Neural cell (in vitro differentiated cells): ENCODE measurements at regions not wholly inside any gene's neighbourhood (a gene's known extent, or its start where the extent isn't known, plus 50 kb on each side); places are given as distances from the start of the nearest gene placed in this dataset.

Experiments used
- H2AFZ ChIP-seq: fragments of 200-600, 300-800 bp; sonication (generic), shearing (Covaris generic); 2 replicates; pipeline ENCODE4 v1.6.0; 2014; ENCODE audit warnings: low read depth, mild to moderate bottlenecking, antibody characterized with exemption, low read length, moderate library complexity
- H3F3A ChIP-seq: fragments of 200-600 bp; shearing (Covaris generic); 2 replicates; pipeline ENCODE4 v1.6.1; 2016; ENCODE audit warnings: mild to moderate bottlenecking, moderate library complexity, mixed read lengths, antibody characterized with exemption, low read length; ENCODE audit not compliant: insufficient read depth, poor library complexity, severe bottlenecking
- H3K27ac ChIP-seq: fragments of 200-600, 300-800 bp; sonication (generic), shearing (Covaris generic); 2 replicates; pipeline ENCODE4 v1.5.1; 2014; ENCODE audit warnings: mild to moderate bottlenecking, low read length, moderate library complexity
- H3K27me3 ChIP-seq: fragments of 300-800, 200-600 bp; sonication (generic), shearing (Covaris generic); 2 replicates; pipeline ENCODE4 v1.6.0; 2014; ENCODE audit warnings: mild to moderate bottlenecking, low read depth, low read length, moderate library complexity; ENCODE audit not compliant: insufficient read depth
- H3K36me3 ChIP-seq: fragments of 300-800, 200-600 bp; sonication (generic), shearing (Covaris generic); 2 replicates; pipeline ENCODE4 v1.5.1; 2014; ENCODE audit warnings: mild to moderate bottlenecking, antibody characterized with exemption, low read length, moderate library complexity; ENCODE audit not compliant: insufficient read depth
- H3K4me2 ChIP-seq: fragments of 300-800, 200-600 bp; sonication (generic), shearing (Covaris generic); 2 replicates; pipeline ENCODE4 v1.6.0; 2014; ENCODE audit warnings: mild to moderate bottlenecking, low read length
- H3K4me3 ChIP-seq: fragments of 300-800, 200-600 bp; sonication (generic), shearing (Covaris generic); 2 replicates; pipeline ENCODE4 v1.5.1; 2014; ENCODE audit warnings: mild to moderate bottlenecking, low read length, moderate library complexity
- H3K79me2 ChIP-seq: fragments of 200-600 bp; shearing (Covaris generic); replicated peaks from 2 replicates; pipeline ENCODE4 v1.6.0; 2014; ENCODE audit warnings: mild to moderate bottlenecking, low read length, moderate library complexity; ENCODE audit not compliant: insufficient read depth
- H3K9ac ChIP-seq: fragments of 300-800, 200-600 bp; sonication (generic), shearing (Covaris generic); 2 replicates; pipeline ENCODE4 v1.6.1; 2016; ENCODE audit warnings: mild to moderate bottlenecking, low read length, mixed read lengths
- H3K9me2 ChIP-seq: fragments of 200-600 bp; shearing (Covaris generic); 2 replicates; pipeline ENCODE4 v1.6.1; 2016; ENCODE audit warnings: mild to moderate bottlenecking, low read length, mixed read lengths; ENCODE audit not compliant: insufficient read depth
- H3K9me3 ChIP-seq: fragments of 200-600, 300-800 bp; sonication (generic), shearing (Covaris generic); 2 replicates; pipeline ENCODE4 v1.6.1; 2016; ENCODE audit warnings: mild to moderate bottlenecking, mixed run types, low read length, moderate library complexity, mixed read lengths
- H4K20me1 ChIP-seq: fragments of 200-600 bp; shearing (Covaris generic); 2 replicates; pipeline ENCODE4 v1.6.1; 2016; ENCODE audit warnings: mild to moderate bottlenecking, mixed run types; ENCODE audit not compliant: insufficient read depth
- CTCF ChIP-seq: fragments of 450-650 bp; IDR thresholded peaks from 2 replicates; pipeline ENCODE4 v1.5.1; 2014; ENCODE audit warnings: antibody characterized with exemption, mild to moderate bottlenecking, moderate library complexity; ENCODE audit not compliant: poor library complexity, severe bottlenecking
- EP300 ChIP-seq: fragments of 450-650 bp; conservative IDR thresholded peaks from 2 replicates; pipeline ENCODE4 v1.6.1; 2014; ENCODE audit warnings: antibody characterized with exemption, mild to moderate bottlenecking, moderate library complexity; ENCODE audit not compliant: poor library complexity, severe bottlenecking
- EZH2 ChIP-seq: fragments of 200-600, 300-800 bp; shearing (Covaris generic), sonication (generic); IDR thresholded peaks from 2 replicates; pipeline ENCODE4 v1.6.1; 2014; ENCODE audit warnings: antibody characterized with exemption, low read length, borderline replicate concordance, mild to moderate bottlenecking; ENCODE audit not compliant: insufficient read depth, poor library complexity, severe bottlenecking
- MXI1 ChIP-seq: fragments of 450-650 bp; conservative IDR thresholded peaks from 2 replicates; pipeline ENCODE4 v1.6.1; 2014; ENCODE audit warnings: antibody characterized with exemption, mild to moderate bottlenecking; ENCODE audit not compliant: poor library complexity, severe bottlenecking
- POLR2AphosphoS5 ChIP-seq: IDR thresholded peaks from 2 replicates; pipeline ENCODE4 v1.6.1; 2012
- RAD21 ChIP-seq: fragments of 450-650 bp; conservative IDR thresholded peaks from 2 replicates; pipeline ENCODE4 v1.6.1; 2014; ENCODE audit warnings: antibody characterized with exemption, mild to moderate bottlenecking, moderate library complexity
- REST ChIP-seq: IDR thresholded peaks from 2 replicates; pipeline ENCODE4 v1.6.1; 2012; ENCODE audit warnings: borderline replicate concordance
- SMC3 ChIP-seq: fragments of 450-650 bp; conservative IDR thresholded peaks from 2 replicates; pipeline ENCODE4 v1.6.1; 2014; ENCODE audit warnings: antibody characterized with exemption, mild to moderate bottlenecking, moderate library complexity; ENCODE audit not compliant: poor library complexity
- TAF1 ChIP-seq: IDR thresholded peaks from 2 replicates; pipeline ENCODE4 v1.6.1; 2012; ENCODE audit warnings: low read depth

GRCh38 chrY:19168202-19168565 is 394.6 kb upstream of the HSFY2 start:
- no peaks in the 10 kb centered on the region for H4K20me1 ChIP-seq
- no peak overlapping the region for H2AFZ ChIP-seq
- H3K4me3 ChIP-seq = no peak overlapping the region
- H3F3A ChIP-seq = no peaks in the 10 kb centered on the region
- H3K9me3 ChIP-seq = no peaks in the 10 kb centered on the region
- no peaks in the 10 kb centered on the region for H3K79me2 ChIP-seq
- no peak overlapping the region for H3K27ac ChIP-seq
- H3K4me2 ChIP-seq = no peak overlapping the region
- no peaks in the 10 kb centered on the region for H3K9me2 ChIP-seq
- H3K9ac ChIP-seq = no peak overlapping the region
- TF ChIP-seq POLR2AphosphoS5 (no peak), TAF1 (no peak), EZH2 (no peak), EP300 (no peak), CTCF (no peak), RAD21 (no peak)
- no peaks in the 10 kb centered on the region for H3K36me3 ChIP-seq
- H3K27me3 ChIP-seq = no peaks in the 10 kb centered on the region

GRCh38 chrY:19167319-19168201 is 394.0 kb upstream of the HSFY2 start:
- no peak overlapping the region for H3K27ac ChIP-seq
- no peak overlapping the region for H3K4me3 ChIP-seq
- no peaks in the 10 kb centered on the region for H3K9me3 ChIP-seq
- no peaks in the 10 kb centered on the region for H3K27me3 ChIP-seq
- H3K9me2 ChIP-seq = no peaks in the 10 kb centered on the region
- H2AFZ ChIP-seq = no peak overlapping the region
- no peak for TF ChIP-seq EP300
- TF ChIP-seq CTCF = no peak
- TF ChIP-seq EZH2 = no peak
- no peak for TF ChIP-seq POLR2AphosphoS5
- no peak for TF ChIP-seq SMC3
- no peak for TF ChIP-seq RAD21
- TF ChIP-seq MXI1 = no peak
- no peak for TF ChIP-seq TAF1
- no peak for TF ChIP-seq REST
- H3K36me3 ChIP-seq = no peaks in the 10 kb centered on the region
- no peaks in the 10 kb centered on the region for H4K20me1 ChIP-seq
- H3K4me2 ChIP-seq = no peak overlapping the region
- H3K79me2 ChIP-seq = no peaks in the 10 kb centered on the region
- H3F3A ChIP-seq = no peaks in the 10 kb centered on the region
- H3K9ac ChIP-seq = no peak overlapping the region
